Epithelial cell of prostate (primary cell): ENCODE measurements at regions not wholly inside any gene's neighbourhood (a gene's known extent, or its start where the extent isn't known, plus 50 kb on each side); places are given as distances from the start of the nearest gene placed in this dataset.
"Not testable (repeated sequence)": the region's sequence is repeated elsewhere in the genome, so short reads cannot be mapped to it uniquely, and the experiment has no call there.

Experiments used
- DNase-seq: peaks from one replicate; pipeline ENCODE4 v3.0.0-alpha.2; 2011; ENCODE audit warnings: low read depth, low spot score
- H3K27ac ChIP-seq: fragments of 450-650 bp; 2 replicates; pipeline ENCODE4 v1.5.1; 2017; ENCODE audit warnings: mild to moderate bottlenecking

DNA sequence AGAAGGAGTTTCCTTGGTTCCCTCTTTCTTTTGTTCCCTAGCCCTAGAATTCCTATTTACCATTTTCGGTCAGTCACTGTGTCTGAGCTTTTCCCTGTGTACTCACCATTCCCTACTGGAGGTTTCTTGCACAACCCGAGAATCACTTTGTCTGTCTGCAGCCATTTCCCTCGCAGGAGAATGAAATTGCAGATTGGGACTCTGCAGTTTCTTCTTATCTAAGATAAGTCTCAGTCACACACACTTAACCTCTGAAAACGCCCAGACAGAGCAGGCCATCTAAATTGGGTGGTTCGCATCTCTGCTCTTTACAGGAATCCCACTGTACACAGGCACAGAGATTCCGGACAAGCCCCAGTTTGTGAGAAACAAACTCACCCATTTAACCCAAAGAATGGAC is 58.6 kb upstream of the CNTNAP2 start:
- no peak overlapping the region for H3K27ac ChIP-seq

DNA sequence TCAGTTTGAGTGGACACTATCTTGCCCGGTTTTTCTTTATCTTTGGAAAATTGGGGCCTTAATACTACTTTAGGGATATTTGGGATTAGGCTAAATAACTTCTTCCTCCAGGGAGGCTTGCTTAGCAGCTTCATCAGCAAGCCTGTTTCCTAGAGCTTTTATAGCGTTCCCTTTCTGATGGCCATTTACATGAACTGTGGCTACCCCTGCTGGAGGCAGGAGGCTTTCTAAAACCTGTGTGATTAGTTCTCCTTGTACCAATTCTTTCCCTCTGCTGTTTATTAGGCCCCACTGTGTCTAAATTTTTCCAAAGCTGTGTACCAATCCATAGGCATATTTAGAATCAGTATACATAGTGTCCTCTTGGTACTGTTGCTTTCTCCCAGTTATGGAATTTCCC is 61.7 kb upstream of the CNTNAP2 start:
- H3K27ac ChIP-seq: no peak overlapping the region
- no peak for DNase-seq

More for the DNA sequence above, 58.6 kb upstream of the CNTNAP2 start:
- no peak for DNase-seq

DNA sequence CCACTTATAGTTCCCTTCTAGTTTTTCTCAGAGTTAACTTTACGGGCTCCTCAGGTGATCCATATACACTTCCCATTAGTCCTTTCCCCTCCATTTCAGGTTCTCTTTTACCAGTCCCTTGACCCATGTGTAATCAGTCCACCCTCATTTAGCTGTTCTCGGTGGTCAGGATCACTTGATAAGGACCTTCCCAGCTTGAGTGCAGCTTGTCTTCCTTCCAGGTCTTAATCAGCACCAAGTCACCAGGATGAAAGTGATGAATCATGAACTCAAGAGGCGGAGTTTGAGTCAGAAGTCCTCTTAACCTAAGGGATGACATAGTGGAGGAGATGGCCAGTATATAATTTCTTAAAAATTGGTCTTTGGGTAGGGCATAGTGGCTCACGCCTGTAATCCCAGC is 63.1 kb upstream of the CNTNAP2 start:
- H3K27ac ChIP-seq: no peak overlapping the region
- DNase-seq: no peak

DNA sequence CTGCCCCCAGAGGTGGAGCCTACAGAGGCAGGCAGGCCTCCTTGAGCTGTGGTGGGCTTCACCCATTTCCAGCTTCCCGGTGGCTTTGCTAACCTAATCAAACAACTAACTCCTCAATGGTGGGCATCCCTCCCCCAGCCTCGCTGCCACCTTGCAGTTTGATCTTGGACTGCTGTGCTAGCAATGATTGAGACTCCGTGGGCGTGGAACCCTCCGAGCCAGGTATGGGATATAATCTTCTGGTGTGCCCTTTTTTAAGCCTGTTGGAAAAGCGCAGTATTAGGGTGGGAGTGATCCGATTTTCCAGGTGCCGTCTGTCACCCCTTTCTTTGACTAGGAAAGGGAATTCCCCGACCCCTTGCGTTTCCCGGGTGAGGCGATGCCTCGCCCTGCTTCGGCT is 73.3 kb upstream of the CNTNAP2 start:
- not testable (repeated sequence) for DNase-seq, H3K27ac ChIP-seq

DNA sequence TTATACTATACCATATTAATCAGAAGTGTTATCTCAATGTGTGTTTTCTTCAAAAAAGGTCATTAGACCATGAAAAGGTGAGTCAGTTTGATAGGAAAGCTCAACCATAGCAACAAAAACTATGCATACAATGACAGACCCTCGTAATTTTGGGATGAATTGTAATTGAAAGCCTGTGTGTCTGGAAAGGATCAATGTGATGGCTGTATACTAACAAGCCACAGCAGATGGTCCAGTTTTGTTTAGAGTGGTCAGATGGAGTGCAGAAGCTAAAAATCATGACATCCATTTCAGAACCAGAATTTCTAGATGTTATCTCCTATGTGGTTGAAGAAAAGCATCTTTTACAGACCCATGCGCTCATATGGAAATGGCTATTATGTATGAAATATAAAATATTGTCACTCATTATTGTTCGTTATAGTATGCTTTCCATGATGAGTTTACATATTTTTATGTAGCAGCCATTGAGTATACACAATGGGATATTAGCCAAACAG is 88.3 kb upstream of the CNTNAP2 start:
- H3K27ac ChIP-seq: no peak overlapping the region
- no peak for DNase-seq

DNA sequence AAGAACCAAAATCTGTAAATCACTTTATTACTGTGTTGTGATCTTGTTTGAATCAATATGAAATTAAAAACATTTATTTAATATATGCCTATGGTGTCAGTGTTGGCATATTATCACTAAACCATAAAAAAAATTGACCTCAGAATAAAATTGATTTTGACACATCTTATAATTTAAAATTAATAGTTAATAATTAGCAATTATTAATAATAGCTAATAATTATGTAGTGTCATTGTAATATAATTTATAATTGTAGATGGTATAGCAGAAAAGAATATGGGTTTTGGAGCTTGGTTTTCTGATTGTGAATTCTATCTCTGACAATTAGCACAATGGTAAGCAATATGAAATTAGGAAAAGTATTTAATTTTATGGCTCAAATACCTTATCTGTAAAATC is 89.4 kb upstream of the CNTNAP2 start:
- no peak overlapping the region for H3K27ac ChIP-seq
- DNase-seq: no peak

DNA sequence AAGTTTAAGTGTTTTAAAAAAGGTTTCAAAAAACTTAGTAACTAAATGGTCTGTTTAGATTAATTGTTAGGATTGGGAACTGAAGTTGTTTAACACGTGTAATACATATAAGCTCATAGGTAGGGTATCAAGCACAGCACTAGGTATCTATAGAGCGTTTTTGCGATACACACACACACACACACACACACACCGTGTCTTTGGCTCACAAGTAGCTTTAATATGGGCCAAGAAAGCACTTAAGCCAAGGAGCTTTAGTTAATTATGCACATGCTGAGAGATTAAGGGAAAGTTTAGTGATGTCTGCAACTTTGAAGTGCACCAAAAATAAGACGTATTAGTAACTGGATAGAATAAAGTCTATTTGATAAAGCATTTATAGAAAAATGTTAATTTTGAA is 93.8 kb upstream of the CNTNAP2 start:
- DNase-seq: no peak
- H3K27ac ChIP-seq: no peak overlapping the region

DNA sequence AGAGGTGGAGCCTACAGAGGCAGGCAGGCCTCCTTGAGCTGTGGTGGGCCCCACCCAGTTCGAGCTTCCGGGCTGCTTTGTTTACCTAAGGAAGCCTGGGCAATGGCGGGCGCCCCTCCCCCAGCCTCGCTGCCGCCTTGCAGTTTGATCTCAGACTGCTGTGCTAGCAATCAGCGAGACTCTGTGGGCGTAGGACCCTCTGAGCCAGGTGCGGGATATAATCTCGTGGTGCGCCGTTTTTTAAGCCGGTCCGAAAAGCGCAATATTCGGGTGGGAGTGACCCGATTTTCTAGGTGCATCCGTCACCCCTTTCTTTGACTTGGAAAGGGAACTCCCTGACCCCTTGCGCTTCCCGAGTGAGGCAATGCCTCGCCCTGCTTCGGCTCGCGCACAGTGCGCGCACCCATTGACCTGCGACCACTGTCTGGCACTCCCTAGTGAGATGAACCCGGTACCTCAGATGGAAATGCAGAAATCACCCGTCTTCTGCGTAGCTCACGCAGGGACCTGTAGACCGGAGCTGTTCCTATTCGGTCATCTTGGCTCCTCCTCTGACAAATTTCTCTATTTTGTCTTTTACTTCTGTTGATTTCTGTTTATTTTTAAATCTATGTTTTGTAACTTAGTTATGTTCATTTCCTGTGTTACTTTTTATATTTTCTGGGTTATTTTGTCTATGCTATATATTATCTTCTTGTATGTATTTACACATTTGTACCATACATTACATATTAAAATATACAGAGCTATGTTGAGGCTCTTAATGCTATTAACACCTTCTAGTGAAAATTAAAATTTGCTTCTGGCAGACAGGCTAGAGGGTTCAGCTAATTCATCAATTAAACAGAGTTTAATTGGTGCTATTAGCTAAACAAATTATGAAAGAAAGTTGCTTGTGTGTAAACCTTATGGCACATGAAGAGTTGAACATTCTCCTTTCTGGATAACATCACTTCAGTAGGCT is 97.3 kb upstream of the CNTNAP2 start:
- H3K27ac ChIP-seq: not testable (repeated sequence)

DNA sequence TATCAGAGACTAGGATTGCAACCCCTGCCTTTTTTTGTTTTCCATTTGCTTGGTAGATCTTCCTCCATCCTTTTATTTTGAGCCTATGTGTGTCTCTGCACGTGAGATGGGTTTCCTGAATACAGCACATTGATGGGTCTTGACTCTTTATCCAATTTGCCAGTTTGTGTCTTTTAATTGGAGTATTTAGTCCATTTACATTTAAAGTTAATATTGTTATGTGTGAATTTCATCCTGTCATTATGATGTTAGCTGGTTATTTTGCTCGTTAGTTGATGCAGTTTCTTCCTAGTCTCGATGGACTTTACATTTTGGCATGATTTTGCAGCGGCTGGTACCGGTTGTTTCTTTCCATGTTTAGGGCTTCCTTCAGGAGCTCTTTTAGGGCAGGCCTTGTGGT is 99.2 kb upstream of the CNTNAP2 start:
- not testable (repeated sequence) for DNase-seq, H3K27ac ChIP-seq

More for the DNA sequence above, 97.3 kb upstream of the CNTNAP2 start:
- not testable (repeated sequence) for DNase-seq

DNA sequence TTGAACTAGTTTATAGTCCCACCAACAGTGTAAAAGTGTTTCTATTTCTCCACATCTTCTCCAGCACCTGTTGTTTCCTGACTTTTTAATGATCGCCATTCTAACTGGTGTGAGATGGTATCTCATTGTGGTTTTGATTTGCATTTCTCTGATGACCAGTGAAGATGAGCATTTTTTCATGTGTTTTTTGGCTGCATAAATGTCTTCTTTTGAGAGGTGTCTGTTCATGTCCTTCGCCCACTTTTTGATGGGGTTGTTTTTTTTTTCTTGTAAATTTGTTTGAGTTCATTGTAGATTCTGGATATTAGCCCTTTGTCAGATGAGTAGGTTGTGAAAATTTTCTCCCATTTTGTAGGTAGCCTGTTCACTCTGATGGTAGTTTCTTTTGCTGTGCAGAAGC is 102.4 kb upstream of the CNTNAP2 start:
- not testable (repeated sequence) for H3K27ac ChIP-seq, DNase-seq

DNA sequence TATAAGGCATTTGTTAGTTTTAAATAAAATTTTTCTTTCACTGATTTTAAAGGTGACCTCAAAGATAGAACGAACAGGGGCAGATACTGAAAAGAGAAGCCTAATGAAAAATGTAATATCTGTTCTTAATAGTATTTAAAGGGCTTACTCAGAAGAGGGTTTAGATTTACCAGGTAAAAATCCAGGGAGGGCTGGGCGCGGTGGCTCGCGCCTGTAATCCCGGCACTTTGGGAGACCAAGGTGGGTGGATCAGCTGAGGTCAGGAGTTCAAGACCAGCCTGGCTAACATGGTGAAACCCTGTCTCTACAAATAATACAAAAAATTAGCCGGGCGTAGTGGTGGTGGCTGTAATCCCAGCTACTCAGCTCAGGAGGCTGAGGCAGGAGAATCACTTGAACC is 108.3 kb upstream of the CNTNAP2 start:
- no peak overlapping the region for H3K27ac ChIP-seq
- no peak for DNase-seq

DNA sequence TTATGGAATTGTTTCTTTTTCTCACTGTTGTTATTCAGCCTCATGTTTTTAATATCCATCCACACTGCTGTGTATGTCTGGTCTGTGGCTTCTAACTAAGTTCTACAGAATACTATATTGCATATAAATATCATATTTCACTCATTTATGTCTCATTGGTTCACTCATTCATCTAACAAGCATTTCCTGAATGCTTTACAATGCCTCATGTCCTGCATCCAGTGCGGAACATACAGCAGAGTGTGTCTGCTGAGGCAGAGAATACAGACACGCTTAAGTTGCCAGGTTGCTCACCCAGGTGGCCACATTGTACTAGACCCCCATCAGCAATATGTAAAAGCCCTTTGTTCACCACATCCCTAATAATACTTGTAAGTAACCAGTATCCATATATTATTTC is 111.8 kb upstream of the CNTNAP2 start:
- no peak for DNase-seq
- no peak overlapping the region for H3K27ac ChIP-seq

DNA sequence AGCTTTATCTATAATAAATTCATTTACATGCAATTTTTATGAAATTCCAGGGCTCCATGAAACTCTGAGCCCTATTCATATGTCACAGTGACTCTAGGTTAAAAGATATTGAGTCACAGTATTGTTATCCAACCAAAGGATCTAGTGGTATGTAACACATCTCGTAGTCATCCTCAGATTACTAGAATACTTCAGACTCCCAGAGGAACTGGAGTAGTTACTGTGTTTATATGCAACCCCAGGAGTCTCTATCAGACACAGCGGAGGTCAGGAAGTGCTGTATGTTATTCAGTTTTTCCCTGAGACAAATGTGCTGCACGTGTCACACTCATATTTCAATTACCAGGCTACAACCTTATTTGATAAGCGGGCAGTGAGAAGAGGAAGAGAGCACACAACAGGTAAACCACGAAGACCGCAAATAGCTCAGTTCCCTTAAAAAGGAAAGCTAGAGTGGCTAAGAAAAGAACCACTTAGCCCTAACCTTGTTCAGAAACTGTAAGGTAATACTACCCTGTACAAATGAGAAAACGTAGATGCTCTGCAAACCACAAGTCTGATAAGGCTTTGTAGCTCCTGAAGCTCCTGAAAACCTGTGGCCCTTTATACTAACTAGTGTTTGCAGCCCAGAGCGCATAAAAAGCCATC is 114.0 kb upstream of the CNTNAP2 start:
- DNase-seq: no peak

DNA sequence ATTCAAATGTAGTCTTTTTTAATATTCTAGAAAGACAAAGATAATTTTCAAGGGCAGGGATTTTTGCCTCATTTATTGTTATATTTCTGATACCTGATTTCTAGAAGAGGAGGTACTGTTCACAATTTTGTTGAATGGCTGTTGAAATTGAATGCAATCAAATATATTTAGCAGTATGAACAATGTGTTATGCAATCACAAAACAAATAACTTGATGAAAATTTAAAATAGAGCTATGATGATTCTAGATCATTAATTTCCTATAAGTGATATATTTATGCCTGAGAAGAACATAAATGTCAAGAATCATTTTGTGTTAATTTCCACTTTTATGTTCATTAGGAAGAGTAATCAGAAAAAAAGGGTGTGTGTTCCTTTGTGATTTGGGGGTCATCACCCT is 114.6 kb upstream of the CNTNAP2 start:
- no peak for DNase-seq
- H3K27ac ChIP-seq: no peak overlapping the region

More for the DNA sequence above, 114.0 kb upstream of the CNTNAP2 start:
- no peak overlapping the region for H3K27ac ChIP-seq

DNA sequence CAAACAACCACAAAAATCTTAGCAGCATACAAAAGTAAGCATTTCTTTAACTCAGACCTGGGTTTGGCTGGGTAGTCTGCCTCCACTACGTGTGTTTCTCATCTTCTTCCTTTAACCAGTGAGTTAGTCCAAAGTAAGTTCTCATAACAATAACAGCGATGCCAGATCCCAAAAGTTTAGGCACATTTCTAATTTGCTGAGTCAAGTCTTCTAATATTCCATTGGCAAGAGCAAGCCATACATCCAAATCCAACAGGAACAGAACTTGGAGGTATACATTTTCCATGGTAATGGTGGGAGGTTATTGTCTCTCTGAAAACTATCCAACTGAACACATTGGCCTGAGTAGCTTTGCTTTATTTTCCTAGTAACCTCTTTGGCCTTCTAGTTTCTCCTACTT is 115.7 kb upstream of the CNTNAP2 start:
- DNase-seq: no peak
- no peak overlapping the region for H3K27ac ChIP-seq

DNA sequence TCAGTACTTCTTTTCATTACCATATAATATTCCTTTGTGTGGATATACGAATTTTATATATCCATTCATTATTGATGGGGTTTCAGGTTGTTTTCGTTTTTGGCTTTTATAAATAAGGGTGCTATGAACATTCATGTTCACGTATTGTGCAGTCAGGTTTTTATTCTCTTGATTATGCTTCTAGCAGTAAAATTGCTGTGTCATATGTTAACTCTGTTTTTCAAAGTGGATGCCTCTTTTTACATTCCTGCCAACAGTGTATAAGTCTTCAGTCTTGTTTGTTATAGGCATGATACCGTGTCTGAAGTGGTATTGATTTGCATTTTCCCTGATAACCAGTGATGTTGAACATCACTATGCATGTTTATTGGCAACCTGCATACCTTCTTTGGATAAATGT is 127.1 kb upstream of the CNTNAP2 start:
- H3K27ac ChIP-seq: no peak overlapping the region
- no peak for DNase-seq

DNA sequence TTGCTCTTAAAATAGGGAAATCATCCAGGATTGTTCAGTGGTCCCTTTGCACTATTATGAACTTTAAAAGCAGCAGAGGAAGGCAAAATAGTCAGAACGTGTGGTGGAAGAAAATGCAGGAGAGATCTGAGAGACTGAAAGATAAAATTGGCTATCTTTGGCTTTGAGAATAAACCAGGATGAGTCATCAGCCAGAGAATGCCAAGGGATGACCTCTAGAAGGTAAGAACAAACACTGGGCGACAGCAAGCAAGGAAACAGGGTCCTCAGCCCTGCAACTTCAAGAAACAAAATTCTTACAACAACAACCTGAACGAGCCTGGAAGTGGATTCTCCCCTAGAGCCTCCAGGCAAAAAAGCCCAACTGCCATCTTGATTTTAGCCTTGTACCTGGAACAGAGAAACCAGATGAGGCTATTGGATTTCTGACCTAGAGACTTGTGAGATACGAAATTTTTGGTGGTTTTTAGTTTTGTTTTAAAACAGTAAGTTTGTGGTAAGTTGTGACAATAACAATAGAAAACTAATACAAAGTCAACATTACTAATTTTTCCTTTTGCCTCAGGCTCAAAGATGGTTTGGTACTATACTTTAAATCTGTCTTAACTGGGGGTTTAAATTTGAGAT is 130.2 kb upstream of the CNTNAP2 start:
- no peak overlapping the region for H3K27ac ChIP-seq
- DNase-seq: no peak

DNA sequence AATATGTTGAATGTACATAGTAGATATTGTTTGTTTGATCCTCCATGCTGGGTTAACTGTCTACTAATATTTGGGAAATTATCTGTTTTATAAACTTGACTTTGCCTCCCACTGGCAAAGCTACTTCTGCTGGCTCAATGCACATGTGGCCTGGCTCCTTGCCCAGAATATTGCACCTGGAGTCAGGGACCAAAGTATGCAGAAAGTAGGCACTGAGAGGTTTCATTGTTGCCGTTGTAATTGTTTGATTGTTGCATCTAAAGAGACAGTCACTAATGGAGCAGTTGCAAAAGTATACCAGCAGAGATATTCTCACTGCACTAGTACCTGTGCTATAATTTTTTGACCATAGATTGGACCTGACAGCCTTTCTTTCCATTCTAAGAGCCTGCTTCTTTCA is 137.8 kb upstream of the CNTNAP2 start:
- DNase-seq: no peak
- no peak overlapping the region for H3K27ac ChIP-seq

DNA sequence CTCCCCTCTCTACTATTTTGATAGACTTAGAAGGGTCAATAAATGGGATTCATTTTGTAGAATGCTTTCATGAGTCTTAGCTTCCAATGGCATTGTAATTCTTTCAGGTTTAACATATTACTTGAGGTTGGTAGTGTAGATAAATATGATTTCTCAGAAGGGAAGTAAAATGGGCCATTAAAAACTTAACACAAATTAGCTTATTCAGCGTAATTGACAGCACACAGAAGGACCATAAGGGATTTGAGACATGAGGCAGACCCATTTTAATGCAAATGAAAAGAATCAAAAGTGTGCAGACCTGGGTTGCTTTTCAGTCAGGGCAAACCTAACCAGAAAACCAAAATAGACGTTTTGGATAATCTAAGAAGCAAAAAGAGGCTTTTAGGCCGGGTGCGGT is 156.6 kb upstream of the CNTNAP2 start:
- no peak for DNase-seq
- no peak overlapping the region for H3K27ac ChIP-seq

DNA sequence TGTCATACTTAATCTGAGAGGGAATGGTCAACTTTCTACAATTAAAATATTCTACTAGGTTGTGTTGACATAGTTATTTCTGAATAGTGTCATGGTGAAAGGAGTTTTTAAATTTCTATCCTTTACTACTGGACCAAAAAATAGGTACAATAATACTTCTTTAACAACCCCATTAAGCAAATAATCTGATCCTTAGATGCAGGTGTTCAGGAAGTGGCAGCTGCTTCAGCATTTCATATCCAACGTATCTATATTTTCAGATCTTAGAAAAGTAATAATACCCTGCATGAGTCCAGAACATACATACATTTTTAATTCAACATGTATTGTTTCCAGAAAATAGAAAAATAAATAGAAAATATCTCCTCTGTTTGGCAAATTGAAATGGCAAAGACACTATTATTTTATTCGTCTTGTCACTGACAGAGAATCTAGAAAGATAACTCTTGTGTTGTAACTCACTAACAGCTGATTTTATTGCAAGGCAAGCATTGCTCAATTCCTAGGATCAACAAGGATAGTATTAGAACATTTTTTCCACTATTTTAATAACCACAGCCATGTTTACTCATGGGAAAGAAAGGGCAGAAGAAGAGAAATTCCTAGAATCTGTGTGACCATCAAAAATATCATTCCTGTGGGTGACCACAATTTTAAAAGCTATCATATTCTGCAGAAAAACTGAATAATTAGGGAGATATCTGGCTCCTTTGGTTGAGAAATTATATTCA is 159.3 kb upstream of the CNTNAP2 start:
- no peak overlapping the region for H3K27ac ChIP-seq
- no peak for DNase-seq
